ENCODE measurements at regions not wholly inside any gene's neighbourhood (a gene's known extent, or its start where the extent isn't known, plus 50 kb on each side); places are given as distances from the start of the nearest gene placed in this dataset.

DNA sequence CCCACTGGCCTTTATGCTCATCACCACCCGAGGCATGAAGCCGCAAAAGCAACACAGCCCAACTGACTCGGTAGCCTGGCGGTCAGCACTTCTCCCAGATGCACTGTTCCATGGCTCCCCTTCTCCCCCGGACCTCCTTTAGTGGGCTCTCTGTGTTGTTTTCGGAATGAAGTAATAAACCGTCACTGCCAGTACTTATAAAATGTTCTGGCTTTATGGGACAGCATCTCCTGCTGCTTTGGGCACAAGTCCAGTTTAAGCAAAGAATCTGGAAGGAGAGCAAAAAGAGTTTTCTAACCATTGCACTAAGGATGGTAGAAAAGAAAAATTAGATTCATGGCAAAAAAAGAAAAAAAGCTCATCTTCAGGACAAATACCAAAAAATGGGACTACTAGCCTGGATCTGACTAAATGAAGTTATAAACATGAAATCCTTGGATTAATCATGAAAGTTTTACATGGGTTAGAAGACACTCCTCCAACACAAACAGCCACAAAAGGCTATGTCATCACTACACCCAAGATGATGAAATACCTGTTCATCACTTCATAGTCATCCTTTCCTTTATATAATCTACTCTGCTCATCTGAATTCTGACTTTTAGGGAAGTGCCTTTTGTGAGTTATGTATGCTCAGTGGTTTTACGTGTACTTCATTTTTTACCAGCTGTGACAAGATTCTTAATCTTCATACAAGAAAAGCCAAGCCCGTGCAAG lies 89.5 kb upstream of the UBE2E2 start:
- TF ChIP-seq TCF7 (CRISPR knock-in tag; IDR thresholded peaks at IDR 0.05; ENCODE audit: low read depth), result no peak
- TF ChIP-seq, protein P1, sequence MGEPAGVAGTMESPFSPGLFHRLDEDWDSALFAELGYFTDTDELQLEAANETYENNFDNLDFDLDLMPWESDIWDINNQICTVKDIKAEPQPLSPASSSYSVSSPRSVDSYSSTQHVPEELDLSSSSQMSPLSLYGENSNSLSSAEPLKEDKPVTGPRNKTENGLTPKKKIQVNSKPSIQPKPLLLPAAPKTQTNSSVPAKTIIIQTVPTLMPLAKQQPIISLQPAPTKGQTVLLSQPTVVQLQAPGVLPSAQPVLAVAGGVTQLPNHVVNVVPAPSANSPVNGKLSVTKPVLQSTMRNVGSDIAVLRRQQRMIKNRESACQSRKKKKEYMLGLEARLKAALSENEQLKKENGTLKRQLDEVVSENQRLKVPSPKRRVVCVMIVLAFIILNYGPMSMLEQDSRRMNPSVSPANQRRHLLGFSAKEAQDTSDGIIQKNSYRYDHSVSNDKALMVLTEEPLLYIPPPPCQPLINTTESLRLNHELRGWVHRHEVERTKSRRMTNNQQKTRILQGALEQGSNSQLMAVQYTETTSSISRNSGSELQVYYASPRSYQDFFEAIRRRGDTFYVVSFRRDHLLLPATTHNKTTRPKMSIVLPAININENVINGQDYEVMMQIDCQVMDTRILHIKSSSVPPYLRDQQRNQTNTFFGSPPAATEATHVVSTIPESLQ (CRISPR knock-in tag; IDR thresholded peaks at IDR 0.05), result no peak
- no peak for TF ChIP-seq ZNF232 (CRISPR knock-in tag; IDR thresholded peaks at IDR 0.05)
- TF ChIP-seq, protein P2, sequence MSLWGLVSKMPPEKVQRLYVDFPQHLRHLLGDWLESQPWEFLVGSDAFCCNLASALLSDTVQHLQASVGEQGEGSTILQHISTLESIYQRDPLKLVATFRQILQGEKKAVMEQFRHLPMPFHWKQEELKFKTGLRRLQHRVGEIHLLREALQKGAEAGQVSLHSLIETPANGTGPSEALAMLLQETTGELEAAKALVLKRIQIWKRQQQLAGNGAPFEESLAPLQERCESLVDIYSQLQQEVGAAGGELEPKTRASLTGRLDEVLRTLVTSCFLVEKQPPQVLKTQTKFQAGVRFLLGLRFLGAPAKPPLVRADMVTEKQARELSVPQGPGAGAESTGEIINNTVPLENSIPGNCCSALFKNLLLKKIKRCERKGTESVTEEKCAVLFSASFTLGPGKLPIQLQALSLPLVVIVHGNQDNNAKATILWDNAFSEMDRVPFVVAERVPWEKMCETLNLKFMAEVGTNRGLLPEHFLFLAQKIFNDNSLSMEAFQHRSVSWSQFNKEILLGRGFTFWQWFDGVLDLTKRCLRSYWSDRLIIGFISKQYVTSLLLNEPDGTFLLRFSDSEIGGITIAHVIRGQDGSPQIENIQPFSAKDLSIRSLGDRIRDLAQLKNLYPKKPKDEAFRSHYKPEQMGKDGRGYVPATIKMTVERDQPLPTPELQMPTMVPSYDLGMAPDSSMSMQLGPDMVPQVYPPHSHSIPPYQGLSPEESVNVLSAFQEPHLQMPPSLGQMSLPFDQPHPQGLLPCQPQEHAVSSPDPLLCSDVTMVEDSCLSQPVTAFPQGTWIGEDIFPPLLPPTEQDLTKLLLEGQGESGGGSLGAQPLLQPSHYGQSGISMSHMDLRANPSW (CRISPR knock-in tag; conservative IDR thresholded peaks at IDR 0.05; ENCODE audit: low read depth), result no peak
- no peak for TF ChIP-seq FOXP1 (CRISPR knock-in tag; IDR thresholded peaks at IDR 0.05; ENCODE audit: borderline replicate concordance)
- TF ChIP-seq ZNF317 (CRISPR knock-in tag; IDR thresholded peaks at IDR 0.05; ENCODE audit: borderline replicate concordance, low read depth), result no peak
- TF ChIP-seq GTF2I (CRISPR knock-in tag; conservative IDR thresholded peaks at IDR 0.05), result no peak
- TF ChIP-seq PRRX2 (CRISPR knock-in tag; IDR thresholded peaks at IDR 0.05), result no peak
- H3K27ac Mint-ChIP-seq, result no peak overlapping the region
- ChIA-PET CTCF (no interaction called here), POLR2A (no interaction called here)
- no peaks in the 10 kb centered on the region for H3K36me3 Mint-ChIP-seq
- no peaks in the 10 kb centered on the region for H3K27me3 Mint-ChIP-seq (ENCODE audit: low read depth)
- H3K9me3 Mint-ChIP-seq, result no peaks in the 10 kb centered on the region
- DNase-seq (ENCODE audit: low spot score) (no peak), ATAC-seq (no peak)
- H3K4me1 Mint-ChIP-seq, result peaks cover 13% of the 10 kb centered on the region
- no peak overlapping the region for H3K4me3 Mint-ChIP-seq

DNA sequence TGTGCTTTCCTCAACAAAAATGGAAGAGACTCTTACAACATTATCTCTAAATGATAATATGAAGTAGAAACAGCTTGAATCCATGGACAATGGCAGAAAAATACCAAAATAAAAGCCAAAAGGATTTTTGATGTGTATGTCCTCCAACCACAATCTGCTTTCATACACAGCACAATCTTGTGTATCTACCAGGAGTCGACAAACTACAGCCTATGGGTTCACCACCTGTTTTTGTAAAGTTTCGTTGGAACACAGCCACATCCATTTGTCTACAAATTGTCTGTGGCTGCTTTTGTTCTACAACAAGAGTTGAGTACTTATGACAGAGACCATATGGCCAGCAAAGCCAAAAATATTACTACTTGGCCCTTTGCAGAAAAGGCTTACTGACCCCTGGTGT lies 88.7 kb upstream of the UBE2E2 start:
- ChIA-PET POLR2A (no interaction called here), CTCF (no interaction called here)
- Mint-ChIP-seq H3K27ac (no peak overlapping the region), H3K4me1 (peaks cover 13% of the 10 kb centered on the region), H3K9me3 (no peaks in the 10 kb centered on the region), H3K36me3 (no peaks in the 10 kb centered on the region), H3K4me3 (no peak overlapping the region), H3K27me3 (ENCODE audit: low read depth) (no peaks in the 10 kb centered on the region)
- DNase-seq (ENCODE audit: low spot score) (no peak), ATAC-seq (no peak)
- no peak for TF ChIP-seq CREM (CRISPR knock-in tag; IDR thresholded peaks at IDR 0.05)
- TF ChIP-seq SMAD4 (CRISPR knock-in tag; IDR thresholded peaks at IDR 0.05), result no peak
- TF ChIP-seq, protein P3, sequence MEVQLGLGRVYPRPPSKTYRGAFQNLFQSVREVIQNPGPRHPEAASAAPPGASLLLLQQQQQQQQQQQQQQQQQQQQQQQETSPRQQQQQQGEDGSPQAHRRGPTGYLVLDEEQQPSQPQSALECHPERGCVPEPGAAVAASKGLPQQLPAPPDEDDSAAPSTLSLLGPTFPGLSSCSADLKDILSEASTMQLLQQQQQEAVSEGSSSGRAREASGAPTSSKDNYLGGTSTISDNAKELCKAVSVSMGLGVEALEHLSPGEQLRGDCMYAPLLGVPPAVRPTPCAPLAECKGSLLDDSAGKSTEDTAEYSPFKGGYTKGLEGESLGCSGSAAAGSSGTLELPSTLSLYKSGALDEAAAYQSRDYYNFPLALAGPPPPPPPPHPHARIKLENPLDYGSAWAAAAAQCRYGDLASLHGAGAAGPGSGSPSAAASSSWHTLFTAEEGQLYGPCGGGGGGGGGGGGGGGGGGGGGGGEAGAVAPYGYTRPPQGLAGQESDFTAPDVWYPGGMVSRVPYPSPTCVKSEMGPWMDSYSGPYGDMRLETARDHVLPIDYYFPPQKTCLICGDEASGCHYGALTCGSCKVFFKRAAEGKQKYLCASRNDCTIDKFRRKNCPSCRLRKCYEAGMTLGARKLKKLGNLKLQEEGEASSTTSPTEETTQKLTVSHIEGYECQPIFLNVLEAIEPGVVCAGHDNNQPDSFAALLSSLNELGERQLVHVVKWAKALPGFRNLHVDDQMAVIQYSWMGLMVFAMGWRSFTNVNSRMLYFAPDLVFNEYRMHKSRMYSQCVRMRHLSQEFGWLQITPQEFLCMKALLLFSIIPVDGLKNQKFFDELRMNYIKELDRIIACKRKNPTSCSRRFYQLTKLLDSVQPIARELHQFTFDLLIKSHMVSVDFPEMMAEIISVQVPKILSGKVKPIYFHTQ (CRISPR knock-in tag; IDR thresholded peaks at IDR 0.05), result no peak
- no peak for TF ChIP-seq ELF4 (CRISPR knock-in tag; IDR thresholded peaks at IDR 0.05; ENCODE audit: low read depth)
- TF ChIP-seq ZNF138 (CRISPR knock-in tag; conservative IDR thresholded peaks at IDR 0.05), result no peak
- TF ChIP-seq, protein P4, sequence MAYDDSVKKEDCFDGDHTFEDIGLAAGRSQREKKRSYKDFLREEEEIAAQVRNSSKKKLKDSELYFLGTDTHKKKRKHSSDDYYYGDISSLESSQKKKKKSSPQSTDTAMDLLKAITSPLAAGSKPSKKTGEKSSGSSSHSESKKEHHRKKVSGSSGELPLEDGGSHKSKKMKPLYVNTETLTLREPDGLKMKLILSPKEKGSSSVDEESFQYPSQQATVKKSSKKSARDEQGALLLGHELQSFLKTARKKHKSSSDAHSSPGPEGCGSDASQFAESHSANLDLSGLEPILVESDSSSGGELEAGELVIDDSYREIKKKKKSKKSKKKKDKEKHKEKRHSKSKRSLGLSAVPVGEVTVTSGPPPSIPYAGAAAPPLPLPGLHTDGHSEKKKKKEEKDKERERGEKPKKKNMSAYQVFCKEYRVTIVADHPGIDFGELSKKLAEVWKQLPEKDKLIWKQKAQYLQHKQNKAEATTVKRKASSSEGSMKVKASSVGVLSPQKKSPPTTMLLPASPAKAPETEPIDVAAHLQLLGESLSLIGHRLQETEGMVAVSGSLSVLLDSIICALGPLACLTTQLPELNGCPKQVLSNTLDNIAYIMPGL (CRISPR knock-in tag; IDR thresholded peaks at IDR 0.05), result no peak
- TF ChIP-seq ZNF121 (CRISPR knock-in tag; IDR thresholded peaks at IDR 0.05), result no peak
- TF ChIP-seq, protein P5, sequence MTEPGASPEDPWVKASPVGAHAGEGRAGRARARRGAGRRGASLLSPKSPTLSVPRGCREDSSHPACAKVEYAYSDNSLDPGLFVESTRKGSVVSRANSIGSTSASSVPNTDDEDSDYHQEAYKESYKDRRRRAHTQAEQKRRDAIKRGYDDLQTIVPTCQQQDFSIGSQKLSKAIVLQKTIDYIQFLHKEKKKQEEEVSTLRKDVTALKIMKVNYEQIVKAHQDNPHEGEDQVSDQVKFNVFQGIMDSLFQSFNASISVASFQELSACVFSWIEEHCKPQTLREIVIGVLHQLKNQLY (CRISPR knock-in tag; IDR thresholded peaks at IDR 0.05), result no peak
- TF ChIP-seq, protein P6, sequence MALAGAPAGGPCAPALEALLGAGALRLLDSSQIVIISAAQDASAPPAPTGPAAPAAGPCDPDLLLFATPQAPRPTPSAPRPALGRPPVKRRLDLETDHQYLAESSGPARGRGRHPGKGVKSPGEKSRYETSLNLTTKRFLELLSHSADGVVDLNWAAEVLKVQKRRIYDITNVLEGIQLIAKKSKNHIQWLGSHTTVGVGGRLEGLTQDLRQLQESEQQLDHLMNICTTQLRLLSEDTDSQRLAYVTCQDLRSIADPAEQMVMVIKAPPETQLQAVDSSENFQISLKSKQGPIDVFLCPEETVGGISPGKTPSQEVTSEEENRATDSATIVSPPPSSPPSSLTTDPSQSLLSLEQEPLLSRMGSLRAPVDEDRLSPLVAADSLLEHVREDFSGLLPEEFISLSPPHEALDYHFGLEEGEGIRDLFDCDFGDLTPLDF (CRISPR knock-in tag; IDR thresholded peaks at IDR 0.05), result no peak
- no peak for TF ChIP-seq GRHL2 (CRISPR knock-in tag; IDR thresholded peaks at IDR 0.05; ENCODE audit: insufficient replicate concordance, severe bottlenecking)

Measured in WTC11 (cell line).